ENCODE measurements at regions not wholly inside any gene's neighbourhood (a gene's known extent, or its start where the extent isn't known, plus 50 kb on each side); places are given as distances from the start of the nearest gene placed in this dataset.
A peak's percentile ranks its signal among the peaks of the same experiment; 100 is the strongest.

DNA sequence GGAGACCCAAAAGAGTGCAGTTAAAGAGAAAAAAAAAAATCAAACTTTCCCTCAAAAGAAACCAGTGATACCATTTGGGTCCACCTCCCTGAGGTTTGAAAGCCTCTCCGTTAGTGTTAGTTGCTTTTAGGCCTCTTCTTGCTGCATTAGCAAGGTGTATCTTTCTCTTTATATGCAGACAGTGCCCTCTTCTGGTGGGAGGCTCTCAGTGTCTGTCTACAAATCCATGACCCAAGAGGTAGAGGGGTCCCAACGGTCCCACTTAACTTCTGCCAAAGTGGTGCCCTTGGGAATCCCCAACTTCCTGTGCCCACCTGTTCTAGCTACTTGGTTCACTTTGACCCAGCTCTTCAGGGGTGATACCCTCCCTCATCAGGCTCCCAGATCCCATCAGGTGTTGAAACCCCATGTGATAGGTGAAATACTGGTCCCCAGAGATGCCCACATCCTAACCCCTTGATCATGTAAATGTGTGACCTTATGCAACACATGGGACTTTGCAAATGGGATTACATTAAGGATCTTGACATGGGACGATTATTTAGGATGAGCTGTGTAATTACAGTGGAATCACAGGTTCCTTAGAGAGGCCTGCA is 63.7 kb upstream of the CD99 start:
- no peaks in the 10 kb centered on the region for H3K27me3 ChIP-seq (ENCODE audit: control insufficient read depth, insufficient read depth, low read length)
- H3K4me3 ChIP-seq (ENCODE audit: low read depth, low read length), result no peak overlapping the region
- no peaks in the 10 kb centered on the region for H3K9me3 ChIP-seq (ENCODE audit: control insufficient read depth, insufficient read depth, low read length)
- H3K36me3 ChIP-seq (ENCODE audit: control insufficient read depth, insufficient read depth, low read length), result peaks cover 74% of the 10 kb centered on the region
- no peak overlapping the region for H3K27ac ChIP-seq (ENCODE audit: low read depth, low read length)
- no peak overlapping the region for H3K9ac ChIP-seq (ENCODE audit: low read depth, low read length)
- 0 out of 2 replicates have a peak, but pooled peaks cover 4% of the 10 kb centered on the region for H3K4me1 ChIP-seq (ENCODE audit: control insufficient read depth, insufficient read depth, low read length)

DNA sequence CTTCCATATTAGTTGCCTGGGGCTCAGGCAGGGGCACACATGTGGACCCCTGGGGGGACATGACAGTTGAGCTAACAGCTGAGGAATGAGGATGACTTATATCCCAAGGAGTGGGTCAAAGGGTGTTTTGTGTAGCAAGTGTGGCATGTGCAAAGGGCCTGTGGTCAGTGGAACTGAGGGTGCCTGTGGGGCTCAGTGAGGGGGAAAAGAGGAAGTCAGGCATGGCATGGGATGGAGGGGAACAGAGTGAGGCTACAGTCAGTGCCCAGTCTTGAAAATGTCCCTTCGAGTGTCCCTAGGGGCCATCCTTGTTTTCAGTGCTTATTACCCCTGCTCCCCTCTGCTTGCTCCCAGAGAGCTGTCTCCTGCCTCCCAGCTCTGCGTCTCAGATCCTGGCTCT is 64.3 kb upstream of the CD99 start:
- Histone ChIP-seq H3K9ac (ENCODE audit: low read depth, low read length) (no peak overlapping the region), H3K4me1 (ENCODE audit: control insufficient read depth, insufficient read depth, low read length) (peaks cover 8% of the 10 kb centered on the region; the same call in 1 of the 2 replicates), H3K27ac (ENCODE audit: low read depth, low read length) (no peak overlapping the region), H3K9me3 (ENCODE audit: control insufficient read depth, insufficient read depth, low read length) (no peaks in the 10 kb centered on the region), H3K36me3 (ENCODE audit: control insufficient read depth, insufficient read depth, low read length) (peaks cover 73% of the 10 kb centered on the region), H3K27me3 (ENCODE audit: control insufficient read depth, insufficient read depth, low read length) (no peaks in the 10 kb centered on the region), H3K4me3 (ENCODE audit: low read depth, low read length) (no peak overlapping the region)

DNA sequence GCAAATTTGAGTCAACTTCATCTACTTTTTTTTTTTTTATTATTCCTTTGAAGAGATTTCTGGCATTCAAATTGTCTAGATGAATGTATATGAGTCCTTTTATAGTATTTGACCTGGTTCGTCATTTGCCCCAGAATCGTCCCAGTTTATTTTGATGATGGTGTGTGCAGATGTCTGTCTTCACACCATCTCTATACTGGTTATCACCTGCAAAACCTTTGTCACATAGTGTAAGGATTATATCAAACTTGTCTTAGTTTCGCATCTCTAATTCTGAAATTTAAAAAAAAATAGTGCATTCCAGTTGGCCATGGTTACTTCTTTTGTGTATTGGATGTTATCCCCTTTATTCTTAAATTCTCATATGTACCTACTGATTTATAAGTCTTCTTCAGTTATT is 70.5 kb upstream of the CD99 start:
- Histone ChIP-seq H3K9me3 (ENCODE audit: control insufficient read depth, insufficient read depth, low read length) (no peaks in the 10 kb centered on the region), H3K4me1 (ENCODE audit: control insufficient read depth, insufficient read depth, low read length) (peaks cover 8% of the 10 kb centered on the region; the same call in 1 of the 2 replicates), H3K36me3 (ENCODE audit: control insufficient read depth, insufficient read depth, low read length) (peaks cover 85% of the 10 kb centered on the region), H3K27ac (ENCODE audit: low read depth, low read length) (no peak overlapping the region), H3K9ac (ENCODE audit: low read depth, low read length) (no peak overlapping the region), H3K27me3 (ENCODE audit: control insufficient read depth, insufficient read depth, low read length) (no peaks in the 10 kb centered on the region), H3K4me3 (ENCODE audit: low read depth, low read length) (no peak overlapping the region)

GRCh38 chrX:2618516-2618915 is 72.6 kb upstream of the CD99 start:
- H3K4me1 ChIP-seq (ENCODE audit: control insufficient read depth, insufficient read depth, low read length), result peaks cover 15% of the 10 kb centered on the region
- H3K27ac ChIP-seq (ENCODE audit: low read depth, low read length), result no peak overlapping the region
- H3K9ac ChIP-seq (ENCODE audit: low read depth, low read length), result no peak overlapping the region
- no peak overlapping the region for H3K4me3 ChIP-seq (ENCODE audit: low read depth, low read length)
- no peaks in the 10 kb centered on the region for H3K27me3 ChIP-seq (ENCODE audit: control insufficient read depth, insufficient read depth, low read length)
- H3K36me3 ChIP-seq (ENCODE audit: control insufficient read depth, insufficient read depth, low read length), result peaks cover 83% of the 10 kb centered on the region
- no peaks in the 10 kb centered on the region for H3K9me3 ChIP-seq (ENCODE audit: control insufficient read depth, insufficient read depth, low read length)

- Histone ChIP-seq H3K36me3 (ENCODE audit: control insufficient read depth, insufficient read depth, low read length) (peaks cover 73% of the 10 kb centered on the region), H3K4me1 (ENCODE audit: control insufficient read depth, insufficient read depth, low read length) (peaks cover 12% of the 10 kb centered on the region; the same call in 1 of the 2 replicates), H3K9me3 (ENCODE audit: control insufficient read depth, insufficient read depth, low read length) (no peaks in the 10 kb centered on the region), H3K9ac (ENCODE audit: low read depth, low read length) (no peak overlapping the region), H3K4me3 (ENCODE audit: low read depth, low read length) (no peak overlapping the region), H3K27me3 (ENCODE audit: control insufficient read depth, insufficient read depth, low read length) (peaks cover 5% of the 10 kb centered on the region; the same call in 1 of the 2 replicates), H3K27ac (ENCODE audit: low read depth, low read length) (peak overlapping the region; percentile 43)
Observed at GRCh38 chrX:2614911-2615310, 76.2 kb upstream of the CD99 start.

- H3K4me1 ChIP-seq (ENCODE audit: control insufficient read depth, insufficient read depth, low read length), result peaks cover 12% of the 10 kb centered on the region; the same call in 1 of the 2 replicates
- H3K9ac ChIP-seq (ENCODE audit: low read depth, low read length), result no peak overlapping the region
- peaks cover 30% of the 10 kb centered on the region for H3K36me3 ChIP-seq (ENCODE audit: control insufficient read depth, insufficient read depth, low read length)
- no peaks in the 10 kb centered on the region for H3K9me3 ChIP-seq (ENCODE audit: control insufficient read depth, insufficient read depth, low read length)
- peak overlapping the region; percentile 81 for H3K4me3 ChIP-seq (ENCODE audit: low read depth, low read length)
- no peak overlapping the region for H3K27ac ChIP-seq (ENCODE audit: low read depth, low read length)
- peaks cover 5% of the 10 kb centered on the region; the same call in 1 of the 2 replicates for H3K27me3 ChIP-seq (ENCODE audit: control insufficient read depth, insufficient read depth, low read length)
Observed at GRCh38 chrX:2610246-2611170, 80.6 kb upstream of the CD99 start.

GRCh38 chrX:2609431-2610238 is 81.5 kb upstream of the CD99 start:
- H3K4me3 ChIP-seq (ENCODE audit: low read depth, low read length), result peak overlapping the region; percentile 81
- H3K27ac ChIP-seq (ENCODE audit: low read depth, low read length), result peak overlapping the region; percentile 84
- no peaks in the 10 kb centered on the region for H3K9me3 ChIP-seq (ENCODE audit: control insufficient read depth, insufficient read depth, low read length)

DNA sequence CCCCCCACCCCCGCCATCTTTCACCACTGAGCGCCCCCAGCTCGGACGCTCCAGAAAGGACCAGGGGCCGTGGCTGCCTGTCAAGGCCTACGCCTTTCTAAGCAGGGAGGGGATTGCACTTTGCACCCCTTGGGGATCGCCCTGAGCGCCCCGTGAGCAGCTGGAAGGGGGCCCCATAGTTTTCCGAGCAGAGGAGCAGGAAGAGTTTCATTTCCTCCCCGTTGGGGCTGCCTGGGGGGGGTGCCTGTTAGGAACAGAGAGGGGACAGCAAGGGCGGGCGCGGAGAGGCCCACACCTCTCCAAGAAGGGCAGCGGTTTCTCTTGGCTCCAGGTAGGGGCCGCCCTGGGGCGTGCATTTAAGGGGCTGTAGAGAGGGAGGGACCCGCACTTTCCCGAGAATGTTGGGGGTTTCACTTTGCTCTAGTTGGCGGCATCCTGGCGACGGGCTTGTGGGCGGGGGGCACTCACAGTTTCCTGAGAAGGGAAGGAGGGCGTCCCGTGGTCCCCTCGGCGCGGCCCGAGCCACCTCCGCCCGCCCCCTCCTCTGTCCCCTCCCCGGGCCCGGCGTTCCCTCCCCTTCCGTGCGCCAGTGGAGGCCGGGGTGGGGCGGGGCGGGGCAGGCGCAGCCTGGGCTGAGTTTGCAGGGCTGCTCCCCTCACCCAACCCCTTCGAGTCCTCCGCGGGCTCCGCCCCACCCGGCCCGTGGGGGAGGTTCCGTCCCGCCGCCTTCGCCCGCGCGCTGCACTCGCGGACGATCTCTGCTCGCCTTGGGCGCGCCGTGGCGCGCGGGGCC is 82.3 kb upstream of the CD99 start:
- H3K9ac ChIP-seq (ENCODE audit: low read depth, low read length), result peak overlapping the region; percentile 51
- H3K4me1 ChIP-seq (ENCODE audit: control insufficient read depth, insufficient read depth, low read length), result peaks cover 5% of the 10 kb centered on the region; the same call in 1 of the 2 replicates
- H3K9me3 ChIP-seq (ENCODE audit: control insufficient read depth, insufficient read depth, low read length), result no peaks in the 10 kb centered on the region
- H3K4me3 ChIP-seq (ENCODE audit: low read depth, low read length), result peak overlapping the region; percentile 81
- peaks cover 5% of the 10 kb centered on the region; the same call in 1 of the 2 replicates for H3K27me3 ChIP-seq (ENCODE audit: control insufficient read depth, insufficient read depth, low read length)
- H3K36me3 ChIP-seq (ENCODE audit: control insufficient read depth, insufficient read depth, low read length), result peaks cover 20% of the 10 kb centered on the region
- H3K27ac ChIP-seq (ENCODE audit: low read depth, low read length), result peak overlapping the region; percentile 84

More at GRCh38 chrX:2609431-2610238, 81.5 kb upstream of the CD99 start:
- peaks cover 24% of the 10 kb centered on the region for H3K36me3 ChIP-seq (ENCODE audit: control insufficient read depth, insufficient read depth, low read length)
- peak overlapping the region; percentile 63 for H3K9ac ChIP-seq (ENCODE audit: low read depth, low read length)
- H3K27me3 ChIP-seq (ENCODE audit: control insufficient read depth, insufficient read depth, low read length), result peaks cover 5% of the 10 kb centered on the region; the same call in 1 of the 2 replicates
- peaks cover 7% of the 10 kb centered on the region; the same call in 1 of the 2 replicates for H3K4me1 ChIP-seq (ENCODE audit: control insufficient read depth, insufficient read depth, low read length)

DNA sequence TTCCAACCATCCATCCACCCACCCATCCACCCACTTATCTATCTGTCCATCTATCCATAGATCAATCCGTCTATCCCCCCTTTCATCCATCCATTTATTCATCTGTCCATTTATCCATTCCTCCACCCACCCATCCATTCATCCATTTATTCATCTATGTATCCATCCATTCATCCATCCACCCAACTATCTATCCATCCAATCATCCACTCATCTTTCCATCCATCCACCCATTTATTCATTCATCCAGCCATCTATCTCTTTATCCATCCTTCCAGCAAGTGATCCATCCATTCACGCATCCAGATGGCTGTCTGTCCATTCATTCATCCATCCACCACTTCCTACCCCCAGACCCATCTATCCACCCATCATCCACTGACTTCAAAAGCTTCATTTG is 84.0 kb upstream of the CD99 start:
- H3K27ac ChIP-seq (ENCODE audit: low read depth, low read length), result no peak overlapping the region
- H3K9me3 ChIP-seq (ENCODE audit: control insufficient read depth, insufficient read depth, low read length), result no peaks in the 10 kb centered on the region
- peaks cover 8% of the 10 kb centered on the region for H3K36me3 ChIP-seq (ENCODE audit: control insufficient read depth, insufficient read depth, low read length)
- peaks cover 5% of the 10 kb centered on the region; the same call in 1 of the 2 replicates for H3K27me3 ChIP-seq (ENCODE audit: control insufficient read depth, insufficient read depth, low read length)
- peaks cover 5% of the 10 kb centered on the region; the same call in 1 of the 2 replicates for H3K4me1 ChIP-seq (ENCODE audit: control insufficient read depth, insufficient read depth, low read length)
- H3K9ac ChIP-seq (ENCODE audit: low read depth, low read length), result no peak overlapping the region
- no peak overlapping the region for H3K4me3 ChIP-seq (ENCODE audit: low read depth, low read length)

GRCh38 chrX:2600564-2600963 is 90.5 kb upstream of the CD99 start:
- Histone ChIP-seq H3K4me3 (ENCODE audit: low read depth, low read length) (no peak overlapping the region), H3K4me1 (ENCODE audit: control insufficient read depth, insufficient read depth, low read length) (no peaks in the 10 kb centered on the region), H3K27me3 (ENCODE audit: control insufficient read depth, insufficient read depth, low read length) (no peaks in the 10 kb centered on the region), H3K9me3 (ENCODE audit: control insufficient read depth, insufficient read depth, low read length) (no peaks in the 10 kb centered on the region), H3K27ac (ENCODE audit: low read depth, low read length) (no peak overlapping the region), H3K36me3 (ENCODE audit: control insufficient read depth, insufficient read depth, low read length) (no peaks in the 10 kb centered on the region), H3K9ac (ENCODE audit: low read depth, low read length) (no peak overlapping the region)
